ENCODE measurements at regions not wholly inside any gene's neighbourhood (a gene's known extent, or its start where the extent isn't known, plus 50 kb on each side); places are given as distances from the start of the nearest gene placed in this dataset.

GRCh38 chrX:39377773-39378172, 576.5 kb downstream of the MID1IP1 start:
- no peaks in the 10 kb centered on the region for H3K9me3 ChIP-seq (ENCODE audit: insufficient read depth, low read length)
- no peak overlapping the region for H3K4me2 ChIP-seq (ENCODE audit: low read length)
- no peak overlapping the region for H3K4me3 ChIP-seq (ENCODE audit: low read length)
- no peak overlapping the region for H2AFZ ChIP-seq (ENCODE audit: low read depth, low read length)
- no peak overlapping the region for H3K9ac ChIP-seq (ENCODE audit: low read length)
- peaks cover under 1% of the 10 kb centered on the region; the same call in 1 of the 2 replicates for H3K27me3 ChIP-seq (ENCODE audit: low read depth, low read length)
- H4K20me1 ChIP-seq (ENCODE audit: insufficient read depth, low read length), result no peaks in the 10 kb centered on the region
- H3K27ac ChIP-seq (ENCODE audit: low read length), result no peak overlapping the region
- TF ChIP-seq CTCF (IDR thresholded peaks at IDR 0.05; ENCODE audit: low read depth, low read length) (no peak), EZH2phosphoT487 (IDR thresholded peaks at IDR 0.05; ENCODE audit: low read depth) (no peak)
- no peaks in the 10 kb centered on the region for H3K36me3 ChIP-seq (replicated peaks; ENCODE audit: low read depth, low read length)
- no peaks in the 10 kb centered on the region for H3K4me1 ChIP-seq (ENCODE audit: low read length)
- no peaks in the 10 kb centered on the region for H3K79me2 ChIP-seq (ENCODE audit: low read length)

GRCh38 chrX:39381422-39381821, 580.2 kb downstream of the MID1IP1 start:
- Histone ChIP-seq H3K4me1 (ENCODE audit: low read length) (no peaks in the 10 kb centered on the region), H3K4me2 (ENCODE audit: low read length) (no peak overlapping the region), H3K9ac (ENCODE audit: low read length) (no peak overlapping the region), H3K79me2 (ENCODE audit: low read length) (no peaks in the 10 kb centered on the region), H3K27me3 (ENCODE audit: low read depth, low read length) (peaks cover 11% of the 10 kb centered on the region), H4K20me1 (ENCODE audit: insufficient read depth, low read length) (no peaks in the 10 kb centered on the region), H2AFZ (ENCODE audit: low read depth, low read length) (no peak overlapping the region), H3K4me3 (ENCODE audit: low read length) (no peak overlapping the region), H3K36me3 (replicated peaks; ENCODE audit: low read depth, low read length) (no peaks in the 10 kb centered on the region), H3K9me3 (ENCODE audit: insufficient read depth, low read length) (no peaks in the 10 kb centered on the region), H3K27ac (ENCODE audit: low read length) (no peak overlapping the region)
- no peak for TF ChIP-seq EZH2phosphoT487 (IDR thresholded peaks at IDR 0.05; ENCODE audit: low read depth)
- no peak for TF ChIP-seq CTCF (IDR thresholded peaks at IDR 0.05; ENCODE audit: low read depth, low read length)

- Histone ChIP-seq H3K9me3 (ENCODE audit: insufficient read depth, low read length) (no peaks in the 10 kb centered on the region), H3K79me2 (ENCODE audit: low read length) (no peaks in the 10 kb centered on the region), H3K4me3 (ENCODE audit: low read length) (no peak overlapping the region), H3K9ac (ENCODE audit: low read length) (no peak overlapping the region), H4K20me1 (ENCODE audit: insufficient read depth, low read length) (no peaks in the 10 kb centered on the region), H3K4me2 (ENCODE audit: low read length) (no peak overlapping the region), H2AFZ (ENCODE audit: low read depth, low read length) (no peak overlapping the region), H3K27me3 (ENCODE audit: low read depth, low read length) (peaks cover 19% of the 10 kb centered on the region), H3K4me1 (ENCODE audit: low read length) (no peaks in the 10 kb centered on the region), H3K27ac (ENCODE audit: low read length) (no peak overlapping the region), H3K36me3 (replicated peaks; ENCODE audit: low read depth, low read length) (no peaks in the 10 kb centered on the region)
- TF ChIP-seq CTCF (IDR thresholded peaks at IDR 0.05; ENCODE audit: low read depth, low read length), result no peak
- no peak for TF ChIP-seq EZH2phosphoT487 (IDR thresholded peaks at IDR 0.05; ENCODE audit: low read depth)
Observed at GRCh38 chrX:39384996-39385395, 583.7 kb downstream of the MID1IP1 start.

GRCh38 chrX:39388730-39389129, 587.5 kb downstream of the MID1IP1 start:
- Histone ChIP-seq H4K20me1 (ENCODE audit: insufficient read depth, low read length) (no peaks in the 10 kb centered on the region), H3K79me2 (ENCODE audit: low read length) (no peaks in the 10 kb centered on the region), H2AFZ (ENCODE audit: low read depth, low read length) (no peak overlapping the region), H3K4me1 (ENCODE audit: low read length) (no peaks in the 10 kb centered on the region), H3K27me3 (ENCODE audit: low read depth, low read length) (peaks cover 12% of the 10 kb centered on the region), H3K36me3 (replicated peaks; ENCODE audit: low read depth, low read length) (no peaks in the 10 kb centered on the region), H3K9me3 (ENCODE audit: insufficient read depth, low read length) (no peaks in the 10 kb centered on the region), H3K27ac (ENCODE audit: low read length) (no peak overlapping the region), H3K9ac (ENCODE audit: low read length) (no peak overlapping the region), H3K4me3 (ENCODE audit: low read length) (no peak overlapping the region), H3K4me2 (ENCODE audit: low read length) (no peak overlapping the region)
- TF ChIP-seq EZH2phosphoT487 (IDR thresholded peaks at IDR 0.05; ENCODE audit: low read depth) (no peak), CTCF (IDR thresholded peaks at IDR 0.05; ENCODE audit: low read depth, low read length) (no peak)

All from OCI-LY3 (cell line).